WTC11 (cell line): ENCODE measurements at regions not wholly inside any gene's neighbourhood (a gene's known extent, or its start where the extent isn't known, plus 50 kb on each side); places are given as distances from the start of the nearest gene placed in this dataset.

Experiments used
- ELF4 ChIP-seq: sonication (generic); formaldehyde crosslinking; IDR thresholded peaks from 2 replicates; pipeline ENCODE4 v1.8.1; 2022; ENCODE audit warnings: low read depth, mild to moderate bottlenecking, moderate library complexity, missing genetic modification reagents
- FOXK1 ChIP-seq: sonication (generic); formaldehyde crosslinking; IDR thresholded peaks from 2 replicates; pipeline ENCODE4 v1.8.0; 2022; ENCODE audit warnings: mild to moderate bottlenecking, moderate library complexity, missing genetic modification reagents
- NR1H2 ChIP-seq: sonication (generic); formaldehyde crosslinking; IDR thresholded peaks from 2 replicates; pipeline ENCODE4 v1.9.0; 2021; ENCODE audit warnings: mild to moderate bottlenecking, moderate library complexity, missing genetic modification reagents
- NR2C2 ChIP-seq: sonication (generic); formaldehyde crosslinking; IDR thresholded peaks from 2 replicates; pipeline ENCODE4 v1.8.0; 2022; ENCODE audit warnings: mild to moderate bottlenecking, missing genetic modification reagents
- NR3C1 ChIP-seq: sonication (generic); formaldehyde crosslinking; conservative IDR thresholded peaks from 2 replicates; pipeline ENCODE4 v1.8.1; 2023; ENCODE audit warnings: low read depth, mild to moderate bottlenecking, missing genetic modification reagents
- SMAD3 ChIP-seq: sonication (generic); formaldehyde crosslinking; IDR thresholded peaks from 2 replicates; pipeline ENCODE4 v1.8.0; 2022; ENCODE audit warnings: missing genetic modification reagents, mild to moderate bottlenecking, borderline replicate concordance
- TF ChIP-seq, protein P1 (sequence below): sonication (generic); formaldehyde crosslinking; IDR thresholded peaks from 2 replicates; pipeline ENCODE4 v1.8.0; 2022; ENCODE audit warnings: mild to moderate bottlenecking, missing genetic modification reagents
- TF ChIP-seq, protein P2 (sequence below): fragments of 200-600 bp; IDR thresholded peaks from 2 replicates; pipeline ENCODE4 v1.8.0; 2022; ENCODE audit warnings: antibody characterized with exemption
- TF ChIP-seq, protein P3 (sequence below): sonication (generic); formaldehyde crosslinking; IDR thresholded peaks from 2 replicates; pipeline ENCODE4 v1.8.0; 2022; ENCODE audit warnings: mild to moderate bottlenecking, missing genetic modification reagents
- TF ChIP-seq, protein P4 (sequence below): sonication (generic); formaldehyde crosslinking; IDR thresholded peaks from 2 replicates; pipeline ENCODE4 v1.8.1; 2023; ENCODE audit warnings: mild to moderate bottlenecking, missing genetic modification reagents, borderline replicate concordance

DNA sequence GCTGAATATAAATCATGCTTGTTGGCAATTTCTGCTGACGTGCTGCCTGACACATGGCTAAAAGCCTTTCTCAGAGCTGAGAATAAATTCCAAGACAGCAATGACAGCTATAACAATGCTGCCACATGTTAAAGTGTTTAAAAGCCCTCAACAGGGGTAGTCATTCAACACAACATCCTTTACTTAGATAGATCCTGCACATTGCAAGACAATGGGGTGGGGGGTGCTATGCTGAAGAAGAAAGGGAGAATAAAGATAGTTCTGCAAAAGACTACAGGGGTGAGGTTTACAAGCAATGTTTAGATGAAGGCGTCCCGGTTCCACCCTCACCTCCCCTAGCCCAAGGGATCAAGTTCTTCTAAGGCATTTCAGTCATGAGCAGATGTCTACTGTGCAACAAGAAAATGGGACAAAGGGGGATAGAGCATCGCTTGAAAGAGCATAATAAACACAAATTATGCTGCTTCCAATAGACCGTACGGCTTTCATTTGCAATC is 291.0 kb upstream of the ACVR2A start:
- TF ChIP-seq, protein P1, sequence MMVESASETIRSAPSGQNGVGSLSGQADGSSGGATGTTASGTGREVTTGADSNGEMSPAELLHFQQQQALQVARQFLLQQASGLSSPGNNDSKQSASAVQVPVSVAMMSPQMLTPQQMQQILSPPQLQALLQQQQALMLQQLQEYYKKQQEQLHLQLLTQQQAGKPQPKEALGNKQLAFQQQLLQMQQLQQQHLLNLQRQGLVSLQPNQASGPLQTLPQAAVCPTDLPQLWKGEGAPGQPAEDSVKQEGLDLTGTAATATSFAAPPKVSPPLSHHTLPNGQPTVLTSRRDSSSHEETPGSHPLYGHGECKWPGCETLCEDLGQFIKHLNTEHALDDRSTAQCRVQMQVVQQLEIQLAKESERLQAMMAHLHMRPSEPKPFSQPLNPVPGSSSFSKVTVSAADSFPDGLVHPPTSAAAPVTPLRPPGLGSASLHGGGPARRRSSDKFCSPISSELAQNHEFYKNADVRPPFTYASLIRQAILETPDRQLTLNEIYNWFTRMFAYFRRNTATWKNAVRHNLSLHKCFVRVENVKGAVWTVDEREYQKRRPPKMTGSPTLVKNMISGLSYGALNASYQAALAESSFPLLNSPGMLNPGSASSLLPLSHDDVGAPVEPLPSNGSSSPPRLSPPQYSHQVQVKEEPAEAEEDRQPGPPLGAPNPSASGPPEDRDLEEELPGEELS (CRISPR knock-in tag), result no peak
- TF ChIP-seq, protein P2, sequence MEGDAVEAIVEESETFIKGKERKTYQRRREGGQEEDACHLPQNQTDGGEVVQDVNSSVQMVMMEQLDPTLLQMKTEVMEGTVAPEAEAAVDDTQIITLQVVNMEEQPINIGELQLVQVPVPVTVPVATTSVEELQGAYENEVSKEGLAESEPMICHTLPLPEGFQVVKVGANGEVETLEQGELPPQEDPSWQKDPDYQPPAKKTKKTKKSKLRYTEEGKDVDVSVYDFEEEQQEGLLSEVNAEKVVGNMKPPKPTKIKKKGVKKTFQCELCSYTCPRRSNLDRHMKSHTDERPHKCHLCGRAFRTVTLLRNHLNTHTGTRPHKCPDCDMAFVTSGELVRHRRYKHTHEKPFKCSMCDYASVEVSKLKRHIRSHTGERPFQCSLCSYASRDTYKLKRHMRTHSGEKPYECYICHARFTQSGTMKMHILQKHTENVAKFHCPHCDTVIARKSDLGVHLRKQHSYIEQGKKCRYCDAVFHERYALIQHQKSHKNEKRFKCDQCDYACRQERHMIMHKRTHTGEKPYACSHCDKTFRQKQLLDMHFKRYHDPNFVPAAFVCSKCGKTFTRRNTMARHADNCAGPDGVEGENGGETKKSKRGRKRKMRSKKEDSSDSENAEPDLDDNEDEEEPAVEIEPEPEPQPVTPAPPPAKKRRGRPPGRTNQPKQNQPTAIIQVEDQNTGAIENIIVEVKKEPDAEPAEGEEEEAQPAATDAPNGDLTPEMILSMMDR, result no peak
- TF ChIP-seq SMAD3 (CRISPR knock-in tag), result no peak
- no peak for TF ChIP-seq FOXK1 (CRISPR knock-in tag)
- TF ChIP-seq, protein P3, sequence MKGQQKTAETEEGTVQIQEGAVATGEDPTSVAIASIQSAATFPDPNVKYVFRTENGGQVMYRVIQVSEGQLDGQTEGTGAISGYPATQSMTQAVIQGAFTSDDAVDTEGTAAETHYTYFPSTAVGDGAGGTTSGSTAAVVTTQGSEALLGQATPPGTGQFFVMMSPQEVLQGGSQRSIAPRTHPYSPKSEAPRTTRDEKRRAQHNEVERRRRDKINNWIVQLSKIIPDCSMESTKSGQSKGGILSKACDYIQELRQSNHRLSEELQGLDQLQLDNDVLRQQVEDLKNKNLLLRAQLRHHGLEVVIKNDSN, result no peak
- TF ChIP-seq ELF4 (CRISPR knock-in tag), result no peak
- TF ChIP-seq, protein P4, sequence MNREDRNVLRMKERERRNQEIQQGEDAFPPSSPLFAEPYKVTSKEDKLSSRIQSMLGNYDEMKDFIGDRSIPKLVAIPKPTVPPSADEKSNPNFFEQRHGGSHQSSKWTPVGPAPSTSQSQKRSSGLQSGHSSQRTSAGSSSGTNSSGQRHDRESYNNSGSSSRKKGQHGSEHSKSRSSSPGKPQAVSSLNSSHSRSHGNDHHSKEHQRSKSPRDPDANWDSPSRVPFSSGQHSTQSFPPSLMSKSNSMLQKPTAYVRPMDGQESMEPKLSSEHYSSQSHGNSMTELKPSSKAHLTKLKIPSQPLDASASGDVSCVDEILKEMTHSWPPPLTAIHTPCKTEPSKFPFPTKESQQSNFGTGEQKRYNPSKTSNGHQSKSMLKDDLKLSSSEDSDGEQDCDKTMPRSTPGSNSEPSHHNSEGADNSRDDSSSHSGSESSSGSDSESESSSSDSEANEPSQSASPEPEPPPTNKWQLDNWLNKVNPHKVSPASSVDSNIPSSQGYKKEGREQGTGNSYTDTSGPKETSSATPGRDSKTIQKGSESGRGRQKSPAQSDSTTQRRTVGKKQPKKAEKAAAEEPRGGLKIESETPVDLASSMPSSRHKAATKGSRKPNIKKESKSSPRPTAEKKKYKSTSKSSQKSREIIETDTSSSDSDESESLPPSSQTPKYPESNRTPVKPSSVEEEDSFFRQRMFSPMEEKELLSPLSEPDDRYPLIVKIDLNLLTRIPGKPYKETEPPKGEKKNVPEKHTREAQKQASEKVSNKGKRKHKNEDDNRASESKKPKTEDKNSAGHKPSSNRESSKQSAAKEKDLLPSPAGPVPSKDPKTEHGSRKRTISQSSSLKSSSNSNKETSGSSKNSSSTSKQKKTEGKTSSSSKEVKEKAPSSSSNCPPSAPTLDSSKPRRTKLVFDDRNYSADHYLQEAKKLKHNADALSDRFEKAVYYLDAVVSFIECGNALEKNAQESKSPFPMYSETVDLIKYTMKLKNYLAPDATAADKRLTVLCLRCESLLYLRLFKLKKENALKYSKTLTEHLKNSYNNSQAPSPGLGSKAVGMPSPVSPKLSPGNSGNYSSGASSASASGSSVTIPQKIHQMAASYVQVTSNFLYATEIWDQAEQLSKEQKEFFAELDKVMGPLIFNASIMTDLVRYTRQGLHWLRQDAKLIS (CRISPR knock-in tag), result no peak
- TF ChIP-seq NR1H2 (CRISPR knock-in tag), result no peak
- TF ChIP-seq NR2C2, result no peak
- TF ChIP-seq NR3C1, result no peak
